ENCODE measurements at regions not wholly inside any gene's neighbourhood (a gene's known extent, or its start where the extent isn't known, plus 50 kb on each side); places are given as distances from the start of the nearest gene placed in this dataset.

- Mint-ChIP-seq H3K4me3 (ENCODE audit: unreplicated experiment) (no peak overlapping the region), H3K9me3 (ENCODE audit: unreplicated experiment) (no peaks in the 10 kb centered on the region), H3K36me3 (ENCODE audit: insufficient read depth, unreplicated experiment) (no peaks in the 10 kb centered on the region), H3K4me1 (ENCODE audit: low read depth, unreplicated experiment) (no peaks in the 10 kb centered on the region), H3K27ac (ENCODE audit: unreplicated experiment) (no peak overlapping the region), H3K27me3 (ENCODE audit: insufficient read depth, unreplicated experiment) (peaks cover 58% of the 10 kb centered on the region)
- no peak for DNase-seq
- Histone ChIP-seq H3K9me3 (no peaks in the 10 kb centered on the region), H3K27me3 (replicated peaks; ENCODE audit: control insufficient read depth, insufficient read depth, low read length) (peaks cover 3% of the 10 kb centered on the region), H3K4me3 (ENCODE audit: low read depth, low read length) (no peak overlapping the region), H3K4me1 (no peaks in the 10 kb centered on the region), H3K36me3 (ENCODE audit: control insufficient read depth, insufficient read depth, low read length) (no peaks in the 10 kb centered on the region)
- ChIA-PET POLR2A (no interaction called here), CTCF (no interaction called here)
- TF ChIP-seq CTCF (IDR thresholded peaks at IDR 0.05; ENCODE audit: insufficient read depth in 1 of 2, low read depth in 1 of 2, low read length in 1 of 2, severe bottlenecking in 1 of 2, unreplicated experiment in 1 of 2) = no peak
- no TSS peak for BruUV-seq (replicated peaks)
- intact Hi-C loops (cut with micrococcal nuclease; ENCODE audit: unreplicated experiment) = no loop called here
Measured at GRCh38 chr16:86289907-86290306, 220.4 kb upstream of the FOXF1 start.

GRCh38 chr16:86291491-86291890 is 218.8 kb upstream of the FOXF1 start:
- BruUV-seq (replicated peaks) = no TSS peak
- peaks cover 61% of the 10 kb centered on the region for H3K27me3 Mint-ChIP-seq (ENCODE audit: insufficient read depth, unreplicated experiment)
- H3K27ac Mint-ChIP-seq (ENCODE audit: unreplicated experiment) = no peak overlapping the region
- TF ChIP-seq CTCF (IDR thresholded peaks at IDR 0.05; ENCODE audit: insufficient read depth in 1 of 2, low read depth in 1 of 2, low read length in 1 of 2, severe bottlenecking in 1 of 2, unreplicated experiment in 1 of 2) = no peak
- H3K4me1 Mint-ChIP-seq (ENCODE audit: low read depth, unreplicated experiment) = no peaks in the 10 kb centered on the region
- CTCF ChIA-PET = no interaction called here
- no peaks in the 10 kb centered on the region for H3K9me3 Mint-ChIP-seq (ENCODE audit: unreplicated experiment)
- Histone ChIP-seq H3K4me3 (ENCODE audit: low read depth, low read length) (no peak overlapping the region), H3K4me1 (no peaks in the 10 kb centered on the region), H3K36me3 (ENCODE audit: control insufficient read depth, insufficient read depth, low read length) (no peaks in the 10 kb centered on the region), H3K27me3 (replicated peaks; ENCODE audit: control insufficient read depth, insufficient read depth, low read length) (peaks cover 5% of the 10 kb centered on the region), H3K9me3 (no peaks in the 10 kb centered on the region)
- no peak overlapping the region for H3K4me3 Mint-ChIP-seq (ENCODE audit: unreplicated experiment)
- no peak for DNase-seq
- no peaks in the 10 kb centered on the region for H3K36me3 Mint-ChIP-seq (ENCODE audit: insufficient read depth, unreplicated experiment)
- intact Hi-C loops (cut with micrococcal nuclease; ENCODE audit: unreplicated experiment) = no loop called here
- POLR2A ChIA-PET = no interaction called here

- intact Hi-C loops (cut with micrococcal nuclease; ENCODE audit: unreplicated experiment) = no loop called here
- Mint-ChIP-seq H3K27me3 (ENCODE audit: insufficient read depth, unreplicated experiment) (peaks cover 59% of the 10 kb centered on the region), H3K4me3 (ENCODE audit: unreplicated experiment) (no peak overlapping the region), H3K9me3 (ENCODE audit: unreplicated experiment) (no peaks in the 10 kb centered on the region), H3K4me1 (ENCODE audit: low read depth, unreplicated experiment) (no peaks in the 10 kb centered on the region), H3K27ac (ENCODE audit: unreplicated experiment) (no peak overlapping the region), H3K36me3 (ENCODE audit: insufficient read depth, unreplicated experiment) (no peaks in the 10 kb centered on the region)
- no peaks in the 10 kb centered on the region for H3K36me3 ChIP-seq (ENCODE audit: control insufficient read depth, insufficient read depth, low read length)
- POLR2A ChIA-PET = no interaction called here
- H3K4me3 ChIP-seq (ENCODE audit: low read depth, low read length) = no peak overlapping the region
- peaks cover 5% of the 10 kb centered on the region for H3K27me3 ChIP-seq (replicated peaks; ENCODE audit: control insufficient read depth, insufficient read depth, low read length)
- no peak for DNase-seq
- TF ChIP-seq CTCF (IDR thresholded peaks at IDR 0.05; ENCODE audit: insufficient read depth in 1 of 2, low read depth in 1 of 2, low read length in 1 of 2, severe bottlenecking in 1 of 2, unreplicated experiment in 1 of 2) = no peak
- CTCF ChIA-PET = no interaction called here
- no TSS peak for BruUV-seq (replicated peaks)
- H3K4me1 ChIP-seq = no peaks in the 10 kb centered on the region
- H3K9me3 ChIP-seq = no peaks in the 10 kb centered on the region
Measured at GRCh38 chr16:86292171-86292775, 218.1 kb upstream of the FOXF1 start.
